ENCODE measurements at regions not wholly inside any gene's neighbourhood (a gene's known extent, or its start where the extent isn't known, plus 50 kb on each side); places are given as distances from the start of the nearest gene placed in this dataset.

- ChIA-PET POLR2A (no interaction called here), CTCF (interaction anchor here (0.7 kb wide), 1 partner anchor 205 kb away, joined by 3 read pairs; no protein-coding TSS in a partner anchor)
- DNase-seq (ENCODE audit: extremely low spot score) = no peak
- TF ChIP-seq CTBP1 (IDR thresholded peaks at IDR 0.05; ENCODE audit: borderline replicate concordance) (no peak), HDGF (IDR thresholded peaks at IDR 0.05; ENCODE audit: borderline replicate concordance) (no peak), ZNF384 (IDR thresholded peaks at IDR 0.05) (no peak), ARNT (IDR thresholded peaks at IDR 0.05) (no peak), BHLHE40 (IDR thresholded peaks at IDR 0.05; ENCODE audit: borderline replicate concordance) (no peak), NFRKB (IDR thresholded peaks at IDR 0.05) (no peak), LEF1 (IDR thresholded peaks at IDR 0.05; ENCODE audit: borderline replicate concordance) (no peak), ELF4 (IDR thresholded peaks at IDR 0.05) (no peak), FOXA1 (IDR thresholded peaks at IDR 0.05) (no peak), SUZ12 (IDR thresholded peaks at IDR 0.05) (no peak), TARDBP (IDR thresholded peaks at IDR 0.05) (no peak), PKNOX1 (IDR thresholded peaks at IDR 0.05) (no peak), FOXK2 (IDR thresholded peaks at IDR 0.05) (no peak), SP1 (IDR thresholded peaks at IDR 0.05) (no peak), L3MBTL2 (conservative IDR thresholded peaks at IDR 0.05) (no peak), FOXM1 (IDR thresholded peaks at IDR 0.05; ENCODE audit: borderline replicate concordance) (no peak)
These were observed 205.8 kb downstream of the PTPRU start for GRCh38 chr1:29441916-29442668.

- DNase-seq (ENCODE audit: extremely low spot score) = no peak
- TF ChIP-seq NFRKB (IDR thresholded peaks at IDR 0.05) (no peak), FOXK2 (IDR thresholded peaks at IDR 0.05) (no peak), PKNOX1 (IDR thresholded peaks at IDR 0.05) (no peak), ZNF384 (IDR thresholded peaks at IDR 0.05) (no peak)
- POLR2A ChIA-PET = no interaction called here
- CTCF ChIA-PET = no interaction called here
These were observed 203.3 kb downstream of the PTPRU start for GRCh38 chr1:29439615-29440014.

DNA sequence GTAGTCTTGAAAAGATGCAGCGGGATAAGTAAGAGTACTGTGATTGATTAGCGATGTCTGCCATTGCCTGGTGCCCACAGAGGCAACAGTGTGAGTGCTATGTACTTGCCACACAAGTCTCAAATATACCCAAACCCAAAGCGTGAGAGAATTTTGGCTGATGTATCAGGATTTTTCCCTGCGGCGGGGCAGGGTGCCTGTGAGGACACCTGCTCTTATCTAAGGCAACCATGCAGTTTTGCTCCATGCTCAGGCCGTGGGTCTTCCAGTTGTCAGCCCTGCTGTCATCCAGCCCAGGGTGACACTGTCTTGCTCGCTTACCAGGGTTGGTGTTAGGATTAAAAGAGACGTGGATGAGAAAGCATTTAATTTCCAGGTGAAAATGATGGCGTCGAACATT is 202.7 kb downstream of the PTPRU start:
- ChIA-PET POLR2A (no interaction called here), CTCF (no interaction called here)
- DNase-seq (ENCODE audit: extremely low spot score) = no peak
- TF ChIP-seq FOXM1 (IDR thresholded peaks at IDR 0.05; ENCODE audit: borderline replicate concordance) = no peak
- TF ChIP-seq TARDBP (IDR thresholded peaks at IDR 0.05) = no peak
- TF ChIP-seq HDGF (IDR thresholded peaks at IDR 0.05; ENCODE audit: borderline replicate concordance) = no peak
- no peak for TF ChIP-seq FOXK2 (IDR thresholded peaks at IDR 0.05)
- TF ChIP-seq FOXA1 (IDR thresholded peaks at IDR 0.05) = no peak
- TF ChIP-seq SP1 (IDR thresholded peaks at IDR 0.05) = no peak
- TF ChIP-seq SUZ12 (IDR thresholded peaks at IDR 0.05) = no peak
- TF ChIP-seq LEF1 (IDR thresholded peaks at IDR 0.05; ENCODE audit: borderline replicate concordance) = no peak

DNA sequence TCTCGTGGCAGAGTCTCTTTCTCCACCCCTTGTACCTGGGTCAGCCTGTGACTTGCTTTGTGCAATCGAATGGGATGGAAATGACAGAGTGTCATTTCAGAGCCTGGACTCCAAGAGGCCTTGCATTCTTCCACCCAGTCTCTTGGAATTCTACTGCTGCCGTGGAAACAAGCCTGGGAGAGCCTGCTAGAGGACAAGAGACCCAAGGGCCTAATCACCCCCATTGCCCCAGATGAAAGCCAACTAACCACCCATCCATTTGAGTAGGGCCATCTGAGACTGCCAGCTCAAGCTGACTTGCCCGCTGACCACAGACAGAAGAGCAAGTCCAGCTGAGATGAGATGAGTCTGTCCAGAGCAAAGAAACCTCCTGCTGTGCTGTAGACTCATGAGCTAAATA is 201.6 kb downstream of the PTPRU start:
- CTCF ChIA-PET = no interaction called here
- no peak for TF ChIP-seq SP1 (IDR thresholded peaks at IDR 0.05)
- TF ChIP-seq ARNT (IDR thresholded peaks at IDR 0.05) = no peak
- no peak for TF ChIP-seq BHLHE40 (IDR thresholded peaks at IDR 0.05; ENCODE audit: borderline replicate concordance)
- no peak for TF ChIP-seq ELF4 (IDR thresholded peaks at IDR 0.05)
- no peak for TF ChIP-seq FOXK2 (IDR thresholded peaks at IDR 0.05)
- TF ChIP-seq SUZ12 (IDR thresholded peaks at IDR 0.05) = no peak
- TF ChIP-seq HDGF (IDR thresholded peaks at IDR 0.05; ENCODE audit: borderline replicate concordance) = no peak
- TF ChIP-seq ZNF384 (IDR thresholded peaks at IDR 0.05) = no peak
- POLR2A ChIA-PET = no interaction called here
- no peak for DNase-seq (ENCODE audit: extremely low spot score)

GRCh38 chr1:29436181-29436785 is 200.0 kb downstream of the PTPRU start:
- TF ChIP-seq FOXA1 (IDR thresholded peaks at IDR 0.05) (no peak), LEF1 (IDR thresholded peaks at IDR 0.05; ENCODE audit: borderline replicate concordance) (no peak), FOXM1 (IDR thresholded peaks at IDR 0.05; ENCODE audit: borderline replicate concordance) (no peak), PKNOX1 (IDR thresholded peaks at IDR 0.05) (no peak), TARDBP (IDR thresholded peaks at IDR 0.05) (no peak), CTBP1 (IDR thresholded peaks at IDR 0.05; ENCODE audit: borderline replicate concordance) (no peak), BHLHE40 (IDR thresholded peaks at IDR 0.05; ENCODE audit: borderline replicate concordance) (no peak), FOXK2 (IDR thresholded peaks at IDR 0.05) (no peak), ZNF384 (IDR thresholded peaks at IDR 0.05) (no peak), L3MBTL2 (conservative IDR thresholded peaks at IDR 0.05) (no peak), ARNT (IDR thresholded peaks at IDR 0.05) (no peak), SP1 (IDR thresholded peaks at IDR 0.05) (no peak)
- DNase-seq (ENCODE audit: extremely low spot score) = no peak
- ChIA-PET CTCF (no interaction called here), POLR2A (no interaction called here)

- POLR2A ChIA-PET = no interaction called here
These were observed 197.5 kb downstream of the PTPRU start for GRCh38 chr1:29433830-29434229.

More at GRCh38 chr1:29433830-29434229, 197.5 kb downstream of the PTPRU start:
- no peak for DNase-seq (ENCODE audit: extremely low spot score)
- TF ChIP-seq SUZ12 (IDR thresholded peaks at IDR 0.05) = no peak
- TF ChIP-seq SP1 (IDR thresholded peaks at IDR 0.05) = no peak
- no peak for TF ChIP-seq NFRKB (IDR thresholded peaks at IDR 0.05)
- no peak for TF ChIP-seq TARDBP (IDR thresholded peaks at IDR 0.05)
- TF ChIP-seq FOXK2 (IDR thresholded peaks at IDR 0.05) = no peak
- TF ChIP-seq FOXM1 (IDR thresholded peaks at IDR 0.05; ENCODE audit: borderline replicate concordance) = no peak
- no peak for TF ChIP-seq LEF1 (IDR thresholded peaks at IDR 0.05; ENCODE audit: borderline replicate concordance)
- no peak for TF ChIP-seq ELF4 (IDR thresholded peaks at IDR 0.05)
- CTCF ChIA-PET = no interaction called here
